PFSK-1 (cell line): ENCODE measurements at regions not wholly inside any gene's neighbourhood (a gene's known extent, or its start where the extent isn't known, plus 50 kb on each side); places are given as distances from the start of the nearest gene placed in this dataset.

Source experiments
- FOXP2 ChIP-seq: optimal IDR thresholded peaks from 2 replicates; pipeline ENCODE3; 2011; ENCODE audit warnings: borderline replicate concordance, control low read depth, inconsistent platforms; ENCODE audit not compliant: insufficient read depth; ENCODE audit errors: extremely low read length, extremely low read depth
- POLR2AphosphoS5 ChIP-seq: IDR thresholded peaks from 2 replicates; pipeline ENCODE4 v1.6.1; 2012; ENCODE audit warnings: low read depth, mild to moderate bottlenecking, control low read depth, low read length, moderate library complexity
- REST ChIP-seq, 2 experiments: IDR thresholded peaks; 2 replicates each; pipeline versions ENCODE4 v1.6.1 to v1.8.0; 2011 to 2012; ENCODE audit warnings: low read depth in 2 of 2, low read length in 2 of 2, control low read depth in 1 of 2, inconsistent platforms in 1 of 2, mild to moderate bottlenecking in 1 of 2, moderate library complexity in 1 of 2; ENCODE audit not compliant: insufficient read depth in 1 of 2
- SIN3A ChIP-seq: IDR thresholded peaks from 2 replicates; pipeline ENCODE4 v1.6.1; 2012; ENCODE audit warnings: mild to moderate bottlenecking, low read length, moderate library complexity, borderline replicate concordance; ENCODE audit not compliant: insufficient read depth
- TAF1 ChIP-seq: IDR thresholded peaks from 2 replicates; pipeline ENCODE4 v1.6.1; 2012; ENCODE audit warnings: low read length, control low read depth, borderline replicate concordance; ENCODE audit not compliant: insufficient read depth

GRCh38 chr5:124888050-124888506, 141.6 kb upstream of the ZNF608 start:
- TF ChIP-seq REST (IDR thresholded peaks at IDR 0.05; ENCODE audit: insufficient read depth in 1 of 2, low read depth in 2 of 2, low read length in 2 of 2) (no peak), TAF1 (no peak), POLR2AphosphoS5 (no peak), SIN3A (no peak), FOXP2 (no peak)

- TF ChIP-seq FOXP2: no peak
These were observed 142.4 kb upstream of the ZNF608 start for GRCh38 chr5:124888622-124889485.

GRCh38 chr5:124889486-124889825, 143.0 kb upstream of the ZNF608 start:
- TF ChIP-seq FOXP2 (no peak), POLR2AphosphoS5 (no peak), TAF1 (no peak), REST (IDR thresholded peaks at IDR 0.05; ENCODE audit: insufficient read depth in 1 of 2, low read depth in 2 of 2, low read length in 2 of 2) (no peak), SIN3A (no peak)

- no peak for TF ChIP-seq SIN3A
- TF ChIP-seq POLR2AphosphoS5: no peak
- TF ChIP-seq FOXP2: no peak
- TF ChIP-seq TAF1: no peak
- no peak for TF ChIP-seq REST (IDR thresholded peaks at IDR 0.05; ENCODE audit: insufficient read depth in 1 of 2, low read depth in 2 of 2, low read length in 2 of 2)
These were observed 143.4 kb upstream of the ZNF608 start for GRCh38 chr5:124889850-124890249.

- no peak for TF ChIP-seq FOXP2
- TF ChIP-seq SIN3A: no peak
- no peak for TF ChIP-seq TAF1
- TF ChIP-seq REST (IDR thresholded peaks at IDR 0.05; ENCODE audit: insufficient read depth in 1 of 2, low read depth in 2 of 2, low read length in 2 of 2): no peak
- TF ChIP-seq POLR2AphosphoS5: no peak
These were observed 144.7 kb upstream of the ZNF608 start for GRCh38 chr5:124891179-124891578.
